ENCODE measurements at regions not wholly inside any gene's neighbourhood (a gene's known extent, or its start where the extent isn't known, plus 50 kb on each side); places are given as distances from the start of the nearest gene placed in this dataset.

DNA sequence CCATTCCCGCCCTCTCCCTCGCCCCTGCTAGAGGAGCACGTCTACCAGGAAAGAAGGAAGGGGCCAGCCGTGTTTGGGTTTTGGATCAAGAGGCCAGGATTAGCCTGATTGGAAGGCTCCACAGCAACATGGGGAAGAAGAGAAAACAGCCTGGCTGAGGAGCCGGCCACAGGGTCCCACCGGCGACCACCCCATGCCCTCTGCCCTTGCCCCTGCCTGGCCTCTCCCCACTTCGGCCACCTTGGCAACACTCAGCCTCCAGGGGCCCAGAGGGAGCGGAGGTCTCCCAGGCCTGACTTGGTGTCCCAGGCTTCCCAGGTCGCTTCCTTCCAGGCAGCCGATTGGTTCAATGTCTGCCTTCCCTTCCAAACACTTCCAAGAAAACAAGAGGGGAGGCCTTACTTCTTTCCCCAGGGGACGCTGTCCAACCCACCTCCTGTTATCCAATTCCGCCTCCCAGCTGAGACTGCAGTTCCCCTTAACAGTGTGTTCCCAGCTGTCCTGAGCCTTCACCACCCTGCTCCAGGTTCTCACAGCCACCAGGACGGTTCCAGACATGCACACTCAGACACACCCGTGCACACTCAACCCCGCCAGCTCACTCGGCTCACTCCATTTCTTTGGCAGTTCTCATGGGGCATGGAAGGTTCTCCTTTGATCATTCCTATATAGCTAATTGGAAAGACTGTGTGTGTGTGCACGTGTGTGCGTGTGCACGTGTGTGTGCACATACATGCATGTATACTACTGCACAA lies 65.4 kb downstream of the RBFOX3 start:
- H3K9ac ChIP-seq (ENCODE audit: low read depth, low read length) = no peak overlapping the region
- peaks cover 4% of the 10 kb centered on the region; the same call in 1 of the 2 replicates for H3K4me1 ChIP-seq (ENCODE audit: insufficient read depth, low read length)
- H3K36me3 ChIP-seq (ENCODE audit: insufficient read depth, low read length) = no peaks in the 10 kb centered on the region
- no peaks in the 10 kb centered on the region for H3K9me3 ChIP-seq (ENCODE audit: control insufficient read depth, insufficient read depth, low read length)

DNA sequence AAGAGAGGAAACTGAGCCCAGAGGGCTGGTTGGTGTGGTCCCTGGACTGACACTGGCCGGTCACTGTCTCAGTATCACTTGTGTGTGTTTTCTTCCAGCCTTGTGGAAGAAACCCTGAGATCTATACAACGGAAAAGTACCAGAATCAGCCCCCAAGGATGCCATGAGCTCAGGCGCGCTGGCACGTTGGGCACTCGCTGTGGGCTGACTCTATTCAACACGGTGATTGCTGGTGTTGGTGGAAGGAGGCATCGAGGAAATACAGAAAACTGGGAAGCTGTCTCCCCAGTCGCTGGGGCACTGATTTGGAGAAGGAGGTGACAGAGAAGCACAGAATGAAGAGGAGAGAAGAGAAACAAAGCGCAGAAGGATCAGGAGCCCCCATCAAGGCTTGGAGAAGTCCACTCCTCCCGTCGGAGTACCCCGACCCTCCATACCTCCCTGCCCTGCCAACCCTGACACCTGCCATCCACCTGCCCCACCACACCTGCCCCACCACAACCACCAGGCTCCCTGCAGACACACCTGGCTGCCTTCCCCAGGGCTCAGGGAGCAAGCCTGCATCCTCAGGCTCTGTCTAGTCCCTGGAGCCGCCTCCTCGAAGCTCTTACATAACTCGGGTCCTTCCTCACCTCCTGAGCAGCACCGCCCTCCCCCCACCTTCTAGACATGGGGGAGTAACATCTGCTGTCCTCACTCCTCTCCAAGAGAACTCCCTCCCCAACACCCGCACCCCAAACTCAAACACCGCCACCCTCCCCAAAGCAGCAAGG lies 66.5 kb downstream of the RBFOX3 start:
- Histone ChIP-seq H3K36me3 (ENCODE audit: insufficient read depth, low read length) (no peaks in the 10 kb centered on the region), H3K4me1 (ENCODE audit: insufficient read depth, low read length) (peaks cover under 1% of the 10 kb centered on the region; the same call in 1 of the 2 replicates), H3K9me3 (ENCODE audit: control insufficient read depth, insufficient read depth, low read length) (no peaks in the 10 kb centered on the region), H3K9ac (ENCODE audit: low read depth, low read length) (no peak overlapping the region)

DNA sequence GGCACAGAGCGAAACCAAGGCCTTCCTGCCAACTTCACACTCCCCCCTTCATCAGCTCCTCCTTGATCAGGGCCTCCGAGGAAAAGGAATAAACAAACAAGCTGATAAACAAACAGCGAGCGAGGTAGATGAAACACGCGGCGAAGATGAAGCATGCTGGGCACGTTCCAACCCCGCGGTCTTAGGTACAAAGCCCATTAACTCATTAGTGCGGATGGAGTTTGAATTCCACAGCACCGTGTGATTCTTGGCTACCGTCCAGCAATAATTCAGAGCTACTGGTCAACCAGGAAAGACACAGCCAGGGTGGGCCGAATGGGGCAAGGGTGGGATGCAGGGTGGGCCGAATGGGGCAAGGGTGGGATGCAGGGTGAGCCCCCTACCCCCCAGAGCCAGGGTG lies 67.3 kb downstream of the RBFOX3 start:
- Histone ChIP-seq H3K36me3 (ENCODE audit: insufficient read depth, low read length) (no peaks in the 10 kb centered on the region), H3K9ac (ENCODE audit: low read depth, low read length) (no peak overlapping the region), H3K9me3 (ENCODE audit: control insufficient read depth, insufficient read depth, low read length) (no peaks in the 10 kb centered on the region), H3K4me1 (ENCODE audit: insufficient read depth, low read length) (no peaks in the 10 kb centered on the region)

DNA sequence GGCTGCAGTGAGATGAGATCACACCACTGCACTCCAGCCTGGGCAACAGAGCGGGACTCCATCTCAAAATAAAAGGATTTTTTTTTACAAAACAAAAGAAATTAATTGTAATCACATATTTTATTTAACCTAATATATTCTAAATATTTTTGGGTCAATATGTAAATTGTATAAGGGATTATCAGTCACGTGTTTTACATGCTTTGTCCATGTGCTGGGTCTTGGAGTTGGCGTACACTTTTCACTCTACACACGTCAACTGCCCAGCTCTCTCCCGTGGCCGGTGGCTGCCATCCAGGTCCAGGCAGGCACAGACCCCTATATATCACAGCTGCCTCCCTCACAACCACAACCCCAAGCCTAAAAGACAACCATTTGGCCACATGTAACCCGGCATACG lies 68.1 kb downstream of the RBFOX3 start:
- no peaks in the 10 kb centered on the region for H3K36me3 ChIP-seq (ENCODE audit: insufficient read depth, low read length)
- no peak overlapping the region for H3K9ac ChIP-seq (ENCODE audit: low read depth, low read length)
- H3K4me1 ChIP-seq (ENCODE audit: insufficient read depth, low read length) = no peaks in the 10 kb centered on the region
- H3K9me3 ChIP-seq (ENCODE audit: control insufficient read depth, insufficient read depth, low read length) = no peaks in the 10 kb centered on the region

DNA sequence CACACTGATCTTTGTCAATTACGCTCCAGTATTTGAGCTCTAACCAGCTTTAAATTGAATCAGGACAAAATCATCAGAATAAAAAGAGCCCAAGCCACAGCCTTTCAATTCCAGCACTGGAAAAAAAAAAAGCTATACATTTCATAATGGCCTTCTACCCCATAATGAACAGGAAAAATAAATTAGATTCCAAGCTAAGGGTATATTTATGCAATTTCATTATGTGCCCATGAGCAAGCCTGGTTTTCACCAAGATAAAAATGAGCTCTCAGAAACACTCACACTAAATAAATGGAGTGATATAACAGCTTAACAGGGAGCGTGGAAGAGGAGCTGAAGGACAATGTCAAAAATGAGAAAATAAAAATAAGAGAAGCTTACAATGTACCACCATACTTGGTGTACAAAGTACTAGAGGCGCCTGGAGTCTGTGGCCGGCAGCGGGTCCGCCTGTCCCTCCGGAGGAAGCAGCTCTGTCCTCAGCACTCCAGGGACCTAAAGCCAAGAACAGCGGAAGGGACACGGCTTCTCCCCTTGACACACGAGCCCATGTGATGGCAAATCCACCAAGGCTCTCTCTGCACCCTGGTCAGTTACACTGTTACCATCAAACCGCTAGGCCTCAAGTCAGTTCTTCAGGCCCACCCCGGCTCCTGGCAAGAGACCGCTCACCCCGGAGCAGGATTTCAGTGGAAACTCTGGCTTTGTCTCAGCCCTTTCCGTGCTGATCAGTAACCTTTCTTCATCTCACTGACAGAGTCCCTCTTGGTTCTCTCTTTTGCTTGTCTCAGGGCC lies 69.6 kb downstream of the RBFOX3 start:
- H3K9me3 ChIP-seq (ENCODE audit: control insufficient read depth, insufficient read depth, low read length) = no peaks in the 10 kb centered on the region
- H3K9ac ChIP-seq (ENCODE audit: low read depth, low read length) = no peak overlapping the region
- H3K36me3 ChIP-seq (ENCODE audit: insufficient read depth, low read length) = no peaks in the 10 kb centered on the region
- H3K4me1 ChIP-seq (ENCODE audit: insufficient read depth, low read length) = no peaks in the 10 kb centered on the region

DNA sequence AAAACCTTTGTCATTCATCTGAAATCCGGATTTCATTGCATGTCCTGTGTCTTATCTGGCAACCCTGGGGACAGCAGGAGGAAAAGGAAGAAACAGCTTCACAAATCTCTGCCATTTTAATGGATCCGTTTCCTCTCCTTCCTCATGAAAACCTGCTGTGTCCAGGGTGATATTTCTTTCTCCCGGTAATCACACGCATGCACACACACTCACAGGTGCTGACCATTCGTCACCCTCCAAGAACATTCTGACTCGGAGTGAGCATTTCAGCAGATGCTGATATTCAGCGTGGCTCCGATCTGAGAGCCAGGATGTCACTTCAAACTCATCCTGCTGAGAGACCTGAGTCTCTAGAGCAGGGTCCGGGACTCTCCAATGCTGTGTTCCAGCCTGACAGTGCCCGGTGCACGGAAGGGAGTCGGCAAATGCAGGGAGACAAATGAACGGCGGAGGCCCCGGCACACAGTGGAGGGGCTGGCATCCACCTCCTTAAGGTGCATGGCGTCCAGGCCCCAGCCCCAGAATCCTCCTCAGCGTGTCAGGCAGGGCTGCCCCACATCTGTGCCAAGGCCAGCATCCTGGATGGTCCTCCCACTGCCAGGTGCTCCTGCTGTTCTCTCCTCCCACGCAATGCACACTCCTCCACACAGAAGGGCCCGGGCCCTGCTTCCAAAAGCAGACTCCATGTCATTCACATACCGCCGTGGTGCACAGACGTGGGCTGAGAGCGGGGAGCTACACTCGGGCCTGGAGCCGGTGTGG lies 70.7 kb downstream of the RBFOX3 start:
- Histone ChIP-seq H3K36me3 (ENCODE audit: insufficient read depth, low read length) (no peaks in the 10 kb centered on the region), H3K9ac (ENCODE audit: low read depth, low read length) (no peak overlapping the region), H3K4me1 (ENCODE audit: insufficient read depth, low read length) (no peaks in the 10 kb centered on the region), H3K9me3 (ENCODE audit: control insufficient read depth, insufficient read depth, low read length) (no peaks in the 10 kb centered on the region)

DNA sequence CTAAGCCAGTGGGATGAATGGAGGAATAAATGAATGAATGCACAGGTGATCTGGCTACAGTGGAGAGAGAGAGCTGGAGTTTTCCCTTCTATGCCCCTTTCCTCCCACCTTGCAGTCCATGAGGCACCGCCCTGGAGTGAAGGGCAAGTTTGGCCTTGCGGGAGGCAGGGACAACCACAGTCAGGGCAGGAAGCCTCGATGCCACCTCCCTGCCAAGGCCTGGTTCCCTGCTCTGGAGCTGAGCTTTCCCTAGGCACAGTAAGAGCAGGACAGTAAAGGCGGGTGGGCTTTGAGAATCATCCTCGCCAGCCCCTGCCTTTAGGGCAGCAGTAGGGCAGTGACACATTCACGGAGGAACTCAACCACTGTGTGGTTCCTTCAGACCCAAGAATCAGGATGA lies 72.6 kb downstream of the RBFOX3 start:
- Histone ChIP-seq H3K9me3 (ENCODE audit: control insufficient read depth, insufficient read depth, low read length) (no peaks in the 10 kb centered on the region), H3K4me1 (ENCODE audit: insufficient read depth, low read length) (no peaks in the 10 kb centered on the region), H3K9ac (ENCODE audit: low read depth, low read length) (no peak overlapping the region), H3K36me3 (ENCODE audit: insufficient read depth, low read length) (no peaks in the 10 kb centered on the region)

DNA sequence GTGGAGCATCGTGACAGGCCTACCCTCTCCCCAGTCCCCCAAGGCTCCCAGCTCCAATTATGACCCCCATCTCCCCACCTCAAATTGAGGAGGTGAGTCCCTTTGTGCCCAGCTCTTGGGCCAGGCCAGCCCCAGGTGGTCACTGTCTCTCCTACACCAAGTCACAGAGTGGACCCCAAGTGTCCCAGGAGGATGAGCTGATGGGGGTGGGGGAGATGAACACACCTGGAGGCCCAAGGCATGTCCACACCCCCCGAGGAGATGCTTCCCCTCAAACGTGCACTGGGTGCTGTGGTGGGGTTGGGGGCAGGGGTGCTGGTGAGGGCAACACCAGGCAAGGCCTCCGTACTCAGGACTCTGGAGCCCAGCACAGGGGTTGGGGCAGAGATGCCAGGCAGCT lies 73.2 kb downstream of the RBFOX3 start:
- no peaks in the 10 kb centered on the region for H3K9me3 ChIP-seq (ENCODE audit: control insufficient read depth, insufficient read depth, low read length)
- no peaks in the 10 kb centered on the region for H3K4me1 ChIP-seq (ENCODE audit: insufficient read depth, low read length)
- no peak overlapping the region for H3K9ac ChIP-seq (ENCODE audit: low read depth, low read length)
- H3K36me3 ChIP-seq (ENCODE audit: insufficient read depth, low read length) = no peaks in the 10 kb centered on the region

DNA sequence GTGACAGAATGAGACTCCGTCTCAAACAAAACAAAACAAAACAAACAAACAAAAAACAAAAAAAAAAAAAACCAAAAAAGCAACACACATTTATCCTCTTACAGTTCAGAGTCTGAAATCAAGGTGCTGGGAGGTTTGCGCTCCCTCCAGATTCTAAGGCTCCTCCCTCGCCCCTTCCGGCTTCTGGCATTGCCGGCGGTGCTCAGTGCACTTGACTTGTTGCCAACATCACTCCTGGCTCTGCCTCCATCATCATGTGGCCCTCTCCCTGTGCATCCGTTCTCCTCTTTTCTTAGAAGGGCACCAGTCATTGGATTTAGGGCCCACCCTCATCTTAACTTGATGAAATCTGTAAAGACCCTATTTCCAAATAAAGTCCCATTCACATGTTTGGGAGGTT lies 73.8 kb downstream of the RBFOX3 start:
- H3K9ac ChIP-seq (ENCODE audit: low read depth, low read length) = no peak overlapping the region
- H3K4me1 ChIP-seq (ENCODE audit: insufficient read depth, low read length) = peaks cover 5% of the 10 kb centered on the region
- no peaks in the 10 kb centered on the region for H3K36me3 ChIP-seq (ENCODE audit: insufficient read depth, low read length)
- no peaks in the 10 kb centered on the region for H3K9me3 ChIP-seq (ENCODE audit: control insufficient read depth, insufficient read depth, low read length)

DNA sequence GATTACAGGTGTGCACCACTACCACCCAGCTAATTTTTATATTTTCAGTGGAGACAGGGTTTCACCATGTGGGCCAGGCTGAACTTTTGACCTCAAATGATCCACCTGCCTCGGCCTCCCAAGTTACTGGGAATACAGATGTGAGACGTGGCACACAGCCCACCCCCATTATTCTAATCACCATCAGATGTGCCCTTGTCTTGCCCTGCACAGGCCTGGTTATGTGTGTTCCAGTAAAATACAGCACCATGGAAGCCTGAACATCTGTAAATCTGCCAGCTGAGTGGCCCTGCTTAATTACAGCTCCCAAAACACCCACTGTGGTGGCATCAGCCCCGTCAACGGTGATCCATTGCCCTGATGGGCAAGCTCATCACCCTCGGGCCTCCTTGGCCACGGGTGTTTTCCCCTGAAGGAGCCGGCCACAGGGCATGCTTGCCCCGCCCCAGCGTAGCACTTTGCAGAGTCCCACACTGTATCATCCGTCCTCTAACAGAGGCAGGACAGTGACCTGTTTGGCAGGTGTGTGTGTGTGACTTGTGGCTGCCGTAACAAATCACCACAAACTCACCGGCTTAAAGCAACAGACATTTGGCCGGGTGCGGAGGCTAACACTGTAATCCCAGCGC lies 74.5 kb downstream of the RBFOX3 start:
- Histone ChIP-seq H3K4me1 (ENCODE audit: insufficient read depth, low read length) (peaks cover 12% of the 10 kb centered on the region), H3K9ac (ENCODE audit: low read depth, low read length) (no peak overlapping the region), H3K9me3 (ENCODE audit: control insufficient read depth, insufficient read depth, low read length) (no peaks in the 10 kb centered on the region), H3K36me3 (ENCODE audit: insufficient read depth, low read length) (no peaks in the 10 kb centered on the region)

DNA sequence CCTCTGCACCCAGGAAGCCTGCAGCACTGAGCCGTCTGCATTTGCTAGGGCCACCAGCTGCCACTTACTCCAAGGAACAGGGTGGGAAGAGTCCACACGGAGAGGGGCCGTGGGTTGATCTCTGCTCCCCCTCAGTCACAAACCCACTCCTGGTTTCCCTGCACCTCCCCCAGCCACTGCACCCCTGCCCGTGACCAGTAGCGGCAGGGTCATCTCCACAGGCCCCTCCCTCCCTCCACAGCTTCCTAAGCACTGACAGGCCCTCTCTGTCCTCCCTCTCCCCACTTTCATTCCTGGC lies 75.2 kb downstream of the RBFOX3 start:
- no peaks in the 10 kb centered on the region for H3K9me3 ChIP-seq (ENCODE audit: control insufficient read depth, insufficient read depth, low read length)
- H3K4me1 ChIP-seq (ENCODE audit: insufficient read depth, low read length) = peaks cover 12% of the 10 kb centered on the region
- no peaks in the 10 kb centered on the region for H3K36me3 ChIP-seq (ENCODE audit: insufficient read depth, low read length)
- H3K9ac ChIP-seq (ENCODE audit: low read depth, low read length) = no peak overlapping the region

DNA sequence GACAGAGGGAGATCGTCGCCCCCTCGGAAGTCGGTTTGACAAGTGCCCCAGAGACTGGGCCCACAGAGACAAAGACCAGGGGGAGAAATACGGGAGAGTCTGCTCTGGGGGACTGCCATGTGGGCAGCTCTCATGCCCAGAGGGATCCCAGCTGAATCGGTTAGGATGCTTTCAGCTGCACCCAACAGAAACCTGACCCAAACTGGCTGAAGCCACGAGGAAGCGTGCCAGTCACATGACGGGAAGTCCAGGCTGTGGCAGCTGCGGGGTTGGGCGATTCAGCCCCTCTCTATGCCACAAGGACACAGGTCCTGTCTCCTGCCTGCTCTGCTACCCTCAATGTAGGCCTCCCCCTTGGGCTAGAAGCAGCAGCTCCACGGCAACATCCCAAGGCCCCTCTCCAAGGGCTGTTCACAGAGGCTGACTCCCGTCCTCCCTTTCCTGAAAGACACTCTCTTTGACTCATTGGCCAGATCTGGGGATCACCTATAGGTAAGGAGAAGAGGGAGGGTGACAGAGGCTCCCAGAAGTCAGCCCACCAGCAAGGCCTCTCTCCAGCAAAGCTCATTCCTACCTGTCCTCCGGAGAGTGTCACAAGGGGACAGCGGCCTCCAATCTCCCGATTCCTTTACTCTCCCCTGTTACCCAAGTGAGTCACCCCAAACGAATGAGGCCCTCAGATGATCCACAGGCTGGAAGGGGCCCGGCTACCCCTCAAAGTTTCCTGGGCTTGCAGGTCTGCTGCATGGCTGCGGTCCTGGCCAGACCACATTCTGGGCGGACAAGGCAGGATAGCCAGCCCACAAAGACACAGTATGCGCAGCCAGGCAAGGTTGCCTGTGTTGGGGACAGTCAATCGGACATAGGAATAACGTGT lies 75.8 kb downstream of the RBFOX3 start:
- Histone ChIP-seq H3K4me1 (ENCODE audit: insufficient read depth, low read length) (peaks cover 12% of the 10 kb centered on the region), H3K9me3 (ENCODE audit: control insufficient read depth, insufficient read depth, low read length) (no peaks in the 10 kb centered on the region), H3K9ac (ENCODE audit: low read depth, low read length) (no peak overlapping the region), H3K36me3 (ENCODE audit: insufficient read depth, low read length) (no peaks in the 10 kb centered on the region)

DNA sequence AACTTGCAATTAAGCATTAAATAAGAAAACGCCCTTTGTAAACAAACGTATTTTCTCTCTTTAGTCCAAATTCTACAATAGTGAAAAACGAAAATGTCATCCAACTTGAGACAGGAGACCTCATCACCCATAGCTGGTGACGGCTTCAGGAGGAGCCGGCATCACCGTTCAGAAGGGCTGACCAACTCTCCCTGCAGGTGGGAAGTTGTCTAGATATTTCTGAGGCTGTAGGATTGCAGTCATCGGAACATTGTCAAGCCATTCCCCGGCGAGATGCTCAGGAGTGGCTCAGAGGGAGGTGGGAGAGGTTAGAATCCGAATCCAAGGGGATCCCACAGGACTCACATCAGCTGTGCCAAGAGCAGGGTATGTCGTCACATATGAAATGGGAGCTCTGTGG lies 76.7 kb downstream of the RBFOX3 start:
- Histone ChIP-seq H3K9ac (ENCODE audit: low read depth, low read length) (no peak overlapping the region), H3K36me3 (ENCODE audit: insufficient read depth, low read length) (no peaks in the 10 kb centered on the region), H3K4me1 (ENCODE audit: insufficient read depth, low read length) (peaks cover 14% of the 10 kb centered on the region), H3K9me3 (ENCODE audit: control insufficient read depth, insufficient read depth, low read length) (no peaks in the 10 kb centered on the region)
